HG02588 (cell line): ENCODE measurements at regions not wholly inside any gene's neighbourhood (a gene's known extent, or its start where the extent isn't known, plus 50 kb on each side); places are given as distances from the start of the nearest gene placed in this dataset.
"Not testable (repeated sequence)": the region's sequence is repeated elsewhere in the genome, so short reads cannot be mapped to it uniquely, and the experiment has no call there.

Experiments used
- ATAC-seq: cut with Tn5 transposase; IDR thresholded peaks from one replicate; pipeline ENCODE4 v1.9.1; 2021; ENCODE audit warnings: mild to moderate bottlenecking, moderate library complexity; ENCODE audit not compliant: unreplicated experiment

GRCh38 chr6:85764844-85765243, 122.2 kb upstream of the SYNCRIP start:
- ATAC-seq: no peak

DNA sequence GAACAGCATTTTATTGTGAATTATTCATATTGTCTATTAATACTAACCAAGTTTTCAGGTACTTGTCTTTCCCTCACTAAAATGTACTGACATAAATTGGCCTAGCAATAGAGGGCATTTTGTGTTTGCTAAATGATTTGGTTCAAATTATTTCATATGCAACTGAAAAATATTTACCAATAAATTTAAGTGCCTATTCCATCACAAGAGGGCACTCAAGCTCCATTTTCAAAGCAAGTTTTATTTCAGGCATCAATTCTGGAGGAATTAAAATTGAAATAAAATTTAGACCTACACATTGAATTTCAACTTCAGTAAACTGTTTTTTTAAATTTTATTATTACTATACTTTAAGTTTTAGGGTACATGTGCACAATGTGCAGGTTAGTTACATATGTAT, 114.3 kb upstream of the SYNCRIP start:
- ATAC-seq: no peak

DNA sequence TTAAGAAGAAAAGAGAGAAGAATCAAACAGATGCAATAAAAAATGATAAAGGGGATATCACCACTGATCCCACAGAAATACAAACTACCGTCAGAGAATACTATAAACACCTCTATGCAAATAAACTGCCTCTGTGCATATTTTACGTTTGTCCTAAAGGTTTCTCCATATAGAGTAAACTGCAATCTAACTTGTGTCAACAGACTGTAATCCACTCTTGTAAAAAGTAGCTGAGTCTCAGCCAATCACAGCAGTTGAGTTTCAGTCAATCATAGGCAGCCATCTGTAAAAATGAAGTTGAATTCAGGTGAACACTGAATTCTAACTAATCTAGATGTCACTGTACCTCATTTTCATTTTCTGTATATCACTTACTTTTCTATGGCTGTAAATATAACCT, 112.2 kb upstream of the SYNCRIP start:
- no peak for ATAC-seq

DNA sequence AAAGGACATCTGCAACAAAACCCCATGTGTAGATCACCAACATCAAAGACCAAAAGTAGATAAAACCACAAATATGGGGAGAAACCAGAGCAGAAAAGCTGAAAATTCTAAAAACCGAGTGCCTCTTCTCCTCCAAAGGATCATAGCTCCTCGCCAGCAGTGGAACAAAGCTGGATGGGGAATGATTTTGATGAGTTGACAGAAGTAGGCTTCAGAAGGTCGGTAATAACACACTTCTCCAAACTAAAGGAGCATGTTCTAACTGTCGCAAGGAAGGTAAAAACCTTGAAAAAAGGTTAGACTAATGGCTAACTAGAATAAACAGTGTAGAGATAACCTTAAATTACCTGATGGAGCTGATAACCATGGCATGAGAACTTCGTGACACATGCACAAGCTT, 109.9 kb upstream of the SYNCRIP start:
- no peak for ATAC-seq

DNA sequence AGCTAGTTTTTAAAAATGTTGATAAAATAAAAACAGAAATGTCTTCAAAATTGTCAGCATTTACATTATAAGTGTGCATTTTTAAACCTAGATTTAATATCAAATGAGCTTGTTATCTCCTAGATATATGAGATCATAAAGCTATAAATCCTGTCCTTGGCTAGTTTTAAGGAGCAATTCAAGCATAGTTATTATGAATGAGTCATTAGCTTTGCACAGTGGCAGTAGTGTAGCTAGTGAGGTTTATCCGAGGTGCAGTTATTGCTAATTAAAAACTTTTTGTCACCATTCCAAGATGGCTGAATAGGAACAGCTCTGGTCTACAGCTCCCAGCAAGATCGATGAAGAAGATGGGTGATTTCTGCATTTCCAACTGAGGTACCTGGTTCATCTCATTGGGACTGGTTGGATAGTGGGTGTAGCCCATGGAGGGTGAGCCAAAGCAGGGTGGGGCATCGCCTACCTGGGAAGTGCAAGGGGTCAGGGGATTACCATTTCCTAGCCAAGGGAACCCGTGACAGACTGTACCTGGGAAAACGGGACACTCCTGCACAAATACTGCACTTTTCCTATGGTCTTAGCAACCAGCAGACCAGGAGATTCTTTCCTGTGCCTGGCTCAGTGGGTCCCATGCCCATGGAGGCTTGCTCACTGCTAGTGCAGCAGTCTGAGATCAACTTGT, 108.8 kb upstream of the SYNCRIP start:
- no peak for ATAC-seq

- ATAC-seq: not testable (repeated sequence)
Observed at GRCh38 chr6:85750146-85750545, 107.5 kb upstream of the SYNCRIP start.

DNA sequence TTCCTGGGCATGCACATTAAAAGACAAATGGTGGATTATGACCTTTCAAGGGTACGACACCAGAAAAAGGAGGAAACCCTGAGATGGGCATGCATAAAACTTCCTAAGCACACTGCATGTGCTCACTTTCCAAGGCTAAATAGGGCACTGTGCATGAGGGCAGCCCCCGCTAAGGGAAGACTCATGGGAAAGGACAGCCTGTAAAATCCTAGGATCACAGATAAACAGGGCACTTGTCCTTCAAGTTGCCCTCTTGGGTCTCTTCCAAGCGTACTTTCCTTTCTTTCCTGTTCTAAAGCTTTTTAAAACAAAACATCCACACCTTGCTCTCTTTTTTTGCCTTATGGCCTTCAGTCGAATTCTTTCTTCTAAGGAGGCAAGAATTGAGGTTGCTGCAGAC, 106.5 kb upstream of the SYNCRIP start:
- no peak for ATAC-seq

DNA sequence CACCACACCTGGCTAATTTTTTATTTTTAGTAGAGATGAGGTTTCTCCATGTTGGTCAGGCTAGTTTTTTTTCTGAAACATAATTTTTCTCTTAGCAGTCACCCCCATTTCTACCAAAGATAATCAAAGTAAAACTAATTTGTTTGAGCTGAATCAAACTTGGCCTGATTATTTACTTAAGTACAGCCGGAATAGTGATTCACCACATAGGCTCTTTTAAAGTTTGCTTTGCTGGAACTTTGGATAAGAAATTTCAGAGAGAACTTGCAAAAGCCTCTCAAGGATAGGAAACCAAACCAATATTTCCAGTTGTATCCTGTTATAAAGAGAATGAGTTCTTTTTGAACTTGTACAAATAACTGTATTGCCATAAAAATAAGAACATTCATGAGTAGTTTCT, 105.0 kb upstream of the SYNCRIP start:
- no peak for ATAC-seq

- no peak for ATAC-seq
Observed at GRCh38 chr6:85747093-85747492, 104.4 kb upstream of the SYNCRIP start.

- ATAC-seq: no peak
Observed at GRCh38 chr6:85744433-85744970, 101.8 kb upstream of the SYNCRIP start.

DNA sequence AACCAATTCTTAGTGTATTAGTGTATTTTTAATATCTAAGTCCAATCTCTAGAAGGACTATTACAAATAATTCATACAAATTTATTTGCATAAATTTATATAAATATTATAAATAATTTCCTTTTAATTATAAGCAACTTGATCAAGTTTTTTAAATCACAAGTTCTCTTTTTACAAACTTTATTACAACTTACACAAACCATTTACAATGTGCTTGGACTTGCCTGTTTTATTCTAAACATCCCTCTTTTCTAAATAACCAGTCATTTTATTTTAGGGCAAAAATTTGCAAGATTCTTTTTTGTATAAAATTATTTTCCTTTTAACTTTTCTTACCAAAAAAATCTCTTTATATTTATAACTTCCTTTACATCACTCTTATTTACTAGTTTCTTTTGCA, 83.5 kb upstream of the SYNCRIP start:
- no peak for ATAC-seq

DNA sequence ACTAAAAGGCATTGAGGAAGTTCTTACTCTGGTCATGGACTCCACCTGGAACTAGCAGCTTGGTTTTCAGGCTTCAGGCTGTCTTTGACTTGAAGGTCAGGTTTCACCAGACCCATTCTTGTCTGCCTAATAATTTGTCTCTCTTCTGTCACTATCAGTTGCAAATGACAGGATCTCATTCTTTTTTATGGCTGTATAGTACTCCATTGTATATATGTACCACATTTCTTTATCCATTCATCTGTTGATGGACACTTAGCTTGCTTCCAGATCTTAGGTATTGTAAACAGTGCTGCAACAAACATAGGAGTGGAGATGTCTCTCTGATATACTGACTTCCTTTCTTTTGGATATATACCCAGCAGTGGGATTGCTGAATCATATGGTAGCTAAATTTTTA, 73.1 kb upstream of the SYNCRIP start:
- no peak for ATAC-seq

GRCh38 chr6:85714893-85715530, 72.3 kb upstream of the SYNCRIP start:
- ATAC-seq: no peak

DNA sequence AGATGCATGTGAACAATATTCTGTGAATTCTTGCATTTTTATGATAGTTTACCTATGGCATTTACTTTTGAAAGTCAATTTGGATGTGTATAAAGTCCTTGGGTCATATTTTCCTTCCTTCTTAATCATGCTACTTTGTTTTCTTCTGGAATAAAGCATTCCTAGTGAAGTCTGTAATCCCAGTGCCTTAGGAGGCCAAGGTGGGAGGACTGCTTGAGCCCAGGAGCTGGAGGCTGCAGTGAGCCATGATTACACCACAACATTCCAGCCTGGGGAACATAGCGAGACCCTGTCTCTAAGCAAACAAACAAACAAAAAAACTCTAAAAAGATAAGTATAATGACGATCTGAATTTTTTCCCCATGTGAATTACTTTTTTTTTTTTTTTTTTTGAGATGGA, 69.7 kb upstream of the SYNCRIP start:
- ATAC-seq: no peak

GRCh38 chr6:85707515-85708145, 64.9 kb upstream of the SYNCRIP start:
- ATAC-seq: not testable (repeated sequence)

DNA sequence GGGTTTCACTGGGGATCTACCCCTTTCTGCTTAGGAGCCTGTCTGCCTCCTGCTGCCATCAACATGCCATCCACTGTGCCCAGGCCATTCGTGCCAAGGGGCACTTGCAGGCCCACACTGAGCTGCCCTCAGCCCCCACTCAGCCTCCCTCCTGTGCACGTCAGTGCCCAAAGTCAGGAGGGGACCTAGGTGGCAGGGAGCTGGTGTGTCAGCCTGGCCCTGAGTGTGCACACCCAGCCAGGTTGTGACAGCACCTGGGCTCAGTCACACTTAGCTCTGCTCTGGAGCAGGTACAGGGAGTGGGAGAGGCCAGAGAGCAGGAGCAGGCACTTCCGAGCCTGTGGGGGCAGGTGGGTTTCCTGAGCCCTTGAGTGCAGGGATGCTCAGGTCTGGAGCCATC, 63.6 kb upstream of the SYNCRIP start:
- ATAC-seq: no peak

DNA sequence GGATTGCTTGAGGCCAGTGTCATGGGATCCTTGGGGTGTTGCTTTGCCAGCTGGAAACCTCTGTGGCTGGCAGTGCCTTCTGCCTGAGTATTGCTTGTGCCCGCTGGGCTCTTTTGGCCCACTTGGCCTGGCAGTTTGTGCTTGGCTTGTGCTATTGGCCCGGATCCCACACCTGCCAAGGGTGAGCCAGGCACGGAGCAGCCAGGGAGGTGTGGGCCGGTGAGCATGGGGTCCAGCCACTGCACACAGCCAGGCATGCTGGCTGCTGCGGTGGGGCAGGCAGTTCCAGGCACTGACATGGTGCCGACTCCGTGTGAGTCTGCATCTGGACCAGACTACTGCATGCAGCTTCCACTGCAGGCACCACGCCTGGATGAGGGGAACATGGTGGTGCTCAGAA, 62.5 kb upstream of the SYNCRIP start:
- no peak for ATAC-seq

GRCh38 chr6:85703406-85703805, 60.7 kb upstream of the SYNCRIP start:
- no peak for ATAC-seq
